Keratinocyte (primary cell): ENCODE measurements at regions not wholly inside any gene's neighbourhood (a gene's known extent, or its start where the extent isn't known, plus 50 kb on each side); places are given as distances from the start of the nearest gene placed in this dataset.

Experiments used
- CTCF ChIP-seq, 3 experiments: IDR thresholded peaks in 1 of 3; conservative IDR thresholded peaks in 1 of 3; optimal IDR thresholded peaks in 1 of 3; 2 replicates in 2 of 3; 3 replicates in 1 of 3; pipeline versions ENCODE3 to v1.5.1; 2011; ENCODE audit warnings: low read length in 3 of 3, mild to moderate bottlenecking in 3 of 3, moderate library complexity in 2 of 3, control low read depth in 1 of 3, inconsistent platforms in 1 of 3; ENCODE audit not compliant: insufficient read depth in 2 of 3; ENCODE audit errors: extremely low read depth in 1 of 3
- EZH2 ChIP-seq: IDR thresholded peaks from one replicate; pipeline ENCODE4 v1.6.1; 2012; ENCODE audit warnings: inconsistent platforms, mild to moderate bottlenecking, low read length, moderate library complexity

- TF ChIP-seq CTCF (optimal IDR thresholded peaks at IDR 0.05 in 1 of 3, IDR thresholded peaks at IDR 0.05 in 1 of 3, conservative IDR thresholded peaks at IDR 0.05 in 1 of 3; ENCODE audit: extremely low read depth in 1 of 3, insufficient read depth in 2 of 3, low read length in 3 of 3) (no peak), EZH2 (no peak)
Measured at GRCh38 chr7:101736084-101736483, 81.3 kb upstream of the CUX1 start.
